ENCODE measurements at regions not wholly inside any gene's neighbourhood (a gene's known extent, or its start where the extent isn't known, plus 50 kb on each side); places are given as distances from the start of the nearest gene placed in this dataset.

- no peak for TF ChIP-seq CTCF (IDR thresholded peaks at IDR 0.05 in 8 of 11, conservative IDR thresholded peaks at IDR 0.05 in 3 of 11)
- no peak for TF ChIP-seq POLR2AphosphoS5 (IDR thresholded peaks at IDR 0.05)
Observed at GRCh38 chr10:58457761-58458616, 54.7 kb upstream of the BICC1 start.

Data from spleen (tissue), 7 donors.